Hindlimb muscle (tissue), 1 donor: ENCODE measurements at regions not wholly inside any gene's neighbourhood (a gene's known extent, or its start where the extent isn't known, plus 50 kb on each side); places are given as distances from the start of the nearest gene placed in this dataset.
"Not testable (repeated sequence)": the region's sequence is repeated elsewhere in the genome, so short reads cannot be mapped to it uniquely, and the experiment has no call there.

Experiments used
- DNase-seq: peaks from one replicate; pipeline ENCODE4 v3.0.0-alpha.2; 2013

DNA sequence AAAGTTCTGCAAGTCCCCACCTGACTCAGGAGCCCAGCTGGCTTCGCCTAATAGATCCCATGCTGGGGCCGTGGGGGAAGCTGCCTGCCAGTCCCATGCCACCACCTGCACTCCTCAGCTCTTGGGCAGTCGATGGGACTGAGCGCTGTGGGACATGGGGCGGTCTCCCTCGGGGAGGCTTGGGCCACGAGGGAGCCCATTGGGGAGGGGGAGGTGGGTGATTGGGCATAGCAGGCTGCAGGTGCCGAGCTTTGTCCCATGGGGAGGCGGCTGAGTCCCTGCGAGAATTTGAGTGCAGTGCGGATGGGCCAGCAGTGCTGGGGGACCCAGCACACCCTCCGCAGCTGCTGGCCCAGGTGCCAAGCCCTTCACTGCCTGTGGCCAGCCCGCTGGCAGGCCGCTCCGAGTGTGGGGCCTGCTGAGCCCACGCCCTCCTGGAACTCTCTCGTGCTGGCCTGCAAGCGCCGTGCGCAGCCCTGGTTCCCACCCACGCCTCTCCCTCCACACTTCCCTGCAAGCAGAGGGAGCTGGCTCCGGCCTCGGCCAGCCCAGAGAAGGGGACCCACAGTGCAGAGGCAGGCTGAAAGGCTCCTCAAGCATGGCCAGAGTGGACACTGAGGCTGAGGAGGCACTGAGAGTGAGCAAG, 467.3 kb downstream of the IRS2 start:
- DNase-seq = no peak

DNA sequence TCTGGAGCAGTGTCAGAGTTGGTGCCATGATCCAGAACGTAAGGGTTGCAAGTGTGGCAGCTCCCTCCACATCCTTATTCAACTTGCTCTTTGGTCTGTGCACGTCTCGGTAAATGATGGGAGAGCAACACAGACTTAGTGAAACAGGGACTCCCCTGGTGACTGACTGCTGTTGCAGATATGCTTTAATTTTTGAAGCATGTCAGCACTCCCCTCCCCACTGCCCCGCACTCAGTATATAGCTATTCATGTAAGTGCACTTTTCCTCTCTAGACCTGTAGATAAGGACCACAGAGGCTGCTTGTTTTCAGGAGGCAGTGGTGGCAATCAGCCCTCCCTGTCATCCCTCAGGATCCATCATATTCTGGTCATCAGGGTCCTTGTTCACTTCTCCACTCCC, 470.9 kb downstream of the IRS2 start:
- DNase-seq = no peak

DNA sequence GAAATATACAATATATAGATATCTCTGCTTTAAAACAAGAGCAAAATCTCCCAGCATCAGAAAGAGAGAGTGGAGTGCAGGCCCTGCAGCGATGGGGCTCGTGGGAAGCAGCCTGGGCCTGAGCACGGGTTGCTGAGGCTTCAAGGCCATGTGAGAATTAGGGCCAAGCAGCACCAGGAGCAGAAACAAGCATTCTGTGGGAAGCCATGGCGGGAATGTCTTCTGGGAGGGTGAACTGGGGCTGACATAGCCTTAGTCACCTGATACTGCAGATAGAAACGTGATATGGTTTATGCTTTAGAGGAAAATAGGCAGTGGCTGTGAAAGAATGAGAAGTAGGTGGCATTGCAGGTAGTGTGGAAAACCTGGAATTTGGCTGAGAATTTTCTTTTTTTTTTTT, 472.3 kb downstream of the IRS2 start:
- no peak for DNase-seq

DNA sequence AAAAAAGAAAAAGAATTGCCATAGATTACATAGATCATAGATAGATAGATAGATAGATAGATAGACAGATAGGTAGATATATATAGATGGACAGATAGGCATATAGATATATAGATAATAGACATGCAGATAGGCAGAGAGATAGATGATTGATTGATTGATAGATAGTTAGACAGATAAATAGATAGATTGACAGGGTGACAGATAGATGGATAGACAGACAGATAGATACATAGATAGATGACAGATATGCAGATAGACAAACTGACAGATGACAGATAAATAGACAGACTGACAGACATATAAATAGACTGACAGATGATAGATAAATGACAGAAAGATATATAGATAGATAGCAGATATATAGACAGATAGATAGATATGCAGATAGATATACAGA, 474.0 kb downstream of the IRS2 start:
- no peak for DNase-seq

DNA sequence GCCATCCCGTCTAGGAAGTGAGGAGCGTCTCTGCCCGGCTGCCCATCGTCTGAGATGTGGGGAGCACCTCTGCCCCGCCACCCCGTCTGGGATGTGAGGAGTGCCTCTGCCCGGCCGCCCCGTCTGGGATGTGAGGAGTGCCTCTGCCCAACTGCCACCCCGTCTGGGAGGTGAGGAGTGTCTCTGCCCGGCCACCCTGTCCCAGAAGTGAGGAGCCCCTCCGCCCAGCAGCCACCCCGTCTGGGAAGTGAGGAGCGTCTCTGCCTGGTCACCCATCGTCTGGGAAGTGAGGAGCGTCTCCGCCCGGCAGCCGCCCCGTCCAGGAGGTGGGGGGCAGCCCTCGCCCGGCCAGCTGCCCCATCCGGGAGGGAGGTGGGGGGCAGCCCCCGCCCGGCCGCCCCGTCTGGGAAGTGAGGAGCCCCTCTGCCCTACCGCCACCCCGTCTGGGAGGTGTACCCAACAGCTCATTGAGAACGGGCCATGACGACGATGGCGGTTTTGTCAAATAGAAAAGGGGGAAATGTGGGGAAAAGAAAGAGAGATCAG, 474.9 kb downstream of the IRS2 start:
- not testable (repeated sequence) for DNase-seq

DNA sequence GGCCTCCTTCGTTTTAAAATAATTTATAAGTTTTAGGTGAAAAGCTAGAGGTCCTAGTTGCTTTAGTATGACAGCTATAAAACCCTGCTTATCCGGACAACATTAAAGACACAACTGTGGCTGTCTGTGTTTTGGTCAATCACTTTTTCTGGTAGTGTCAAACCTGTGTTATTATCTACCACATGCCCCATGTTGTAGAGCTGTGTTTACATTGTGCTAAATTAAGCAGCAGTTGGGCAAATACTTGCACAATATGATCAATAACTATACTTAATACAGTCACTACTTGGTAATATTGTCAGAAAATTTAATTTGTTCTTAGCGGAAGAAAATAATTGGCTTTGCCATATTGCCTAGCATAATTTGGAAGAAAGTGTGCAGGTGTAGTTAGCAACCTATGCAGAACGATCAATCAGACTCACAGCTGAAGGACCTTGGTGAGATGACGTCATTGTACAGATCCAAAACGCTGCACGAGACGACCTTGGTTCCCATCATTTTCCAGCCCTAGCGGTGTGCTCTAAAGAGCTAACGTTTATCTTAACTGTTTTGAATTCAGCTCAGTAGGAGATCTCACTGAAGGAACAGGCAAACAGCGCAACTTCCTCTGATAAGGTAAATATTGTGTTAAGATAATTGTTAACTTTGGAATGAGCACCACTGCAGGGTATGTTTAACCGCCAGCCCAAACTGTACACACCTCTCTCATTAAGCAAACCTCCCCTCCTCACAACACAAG, 476.6 kb downstream of the IRS2 start:
- DNase-seq = no peak

DNA sequence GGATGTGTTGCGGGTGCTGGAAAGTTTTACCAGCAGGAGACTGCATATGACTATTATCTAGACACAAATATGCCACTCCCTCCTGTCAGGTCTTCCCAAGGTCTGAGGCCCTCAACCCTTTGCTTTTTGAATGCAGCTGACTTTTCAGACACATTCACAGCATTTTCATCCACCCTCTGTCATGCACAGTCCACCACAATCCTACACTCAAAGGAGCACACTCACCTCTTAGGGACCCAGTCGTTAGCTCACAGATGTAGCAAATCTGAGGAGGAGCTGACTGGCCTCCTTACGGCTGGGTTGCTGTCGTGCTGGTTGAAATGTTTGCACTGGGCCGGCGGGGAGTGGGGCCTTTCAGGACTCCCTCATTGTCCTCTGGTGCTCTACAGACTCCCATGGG, 479.4 kb downstream of the IRS2 start:
- DNase-seq = no peak

DNA sequence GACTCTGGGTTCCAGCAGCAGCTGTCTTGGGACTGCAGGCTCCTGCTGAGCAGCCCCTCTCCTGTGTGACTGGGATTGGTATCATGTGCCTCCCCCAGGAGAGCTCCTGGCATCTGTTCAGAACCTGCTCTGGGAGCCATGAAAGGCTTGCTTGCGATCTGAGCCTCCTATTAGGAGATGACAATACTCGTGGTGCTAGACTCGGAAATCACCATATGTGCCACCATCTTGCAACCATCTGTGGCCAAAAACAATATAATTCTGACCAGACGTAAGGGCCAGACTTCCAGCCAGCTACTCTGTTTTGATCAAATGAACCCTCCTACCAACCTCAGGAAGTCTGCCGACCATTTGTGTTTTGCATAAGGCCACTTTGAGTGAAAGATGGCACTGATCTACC, 484.7 kb downstream of the IRS2 start:
- DNase-seq = no peak

DNA sequence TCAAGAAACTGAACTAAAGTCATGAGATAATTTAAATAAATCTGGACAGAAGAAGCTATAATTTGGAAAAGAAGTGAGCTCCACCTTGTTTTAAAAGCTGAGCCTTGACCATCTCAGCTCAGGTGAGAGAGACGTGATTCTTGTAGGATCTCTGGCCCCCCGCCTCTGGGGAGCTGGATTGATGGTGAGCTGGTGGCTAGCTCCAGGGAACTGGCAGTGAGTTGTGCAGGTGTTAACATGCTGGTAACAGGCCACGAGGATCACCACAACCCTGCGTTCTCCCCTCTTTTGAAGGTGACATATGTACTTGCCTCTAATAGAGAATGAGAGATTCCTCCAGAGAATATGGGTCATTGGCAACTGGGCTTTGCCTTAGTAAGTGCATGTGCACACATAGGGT, 485.1 kb downstream of the IRS2 start:
- DNase-seq = no peak

DNA sequence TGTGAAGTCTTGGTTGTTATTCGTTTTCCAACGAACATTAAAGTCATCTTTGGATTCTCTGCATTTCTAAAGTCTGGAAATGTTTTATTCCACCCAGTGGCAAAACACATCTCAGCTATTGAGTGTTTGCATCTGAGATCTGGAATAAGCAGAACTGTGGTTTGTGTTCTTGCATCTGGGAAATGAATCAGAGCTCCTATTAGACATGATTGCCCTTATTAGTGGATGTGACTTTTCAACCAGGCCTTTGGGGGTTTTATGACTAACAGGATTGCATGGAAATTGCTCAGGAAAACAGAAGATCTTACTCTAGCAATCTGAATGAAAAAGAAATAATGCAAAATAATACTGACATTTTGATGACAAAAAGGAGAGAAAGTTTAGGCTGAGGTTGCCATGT, 488.8 kb downstream of the IRS2 start:
- DNase-seq = no peak

DNA sequence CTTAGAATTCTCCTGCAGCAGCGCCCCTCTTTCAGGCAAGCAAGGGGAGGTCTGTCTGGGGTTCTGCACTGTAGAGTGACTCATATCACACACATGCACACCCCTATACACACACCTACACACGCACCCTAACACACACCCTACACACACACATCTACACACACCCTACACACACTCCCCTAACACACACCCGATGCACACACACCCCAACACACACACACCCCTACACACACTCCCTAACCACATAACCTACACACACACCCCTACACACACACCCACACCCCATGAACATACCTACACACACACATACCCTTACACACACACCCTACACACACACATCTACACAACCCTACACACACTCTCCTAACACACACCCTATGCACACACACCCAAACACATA, 493.2 kb downstream of the IRS2 start:
- DNase-seq = no peak

DNA sequence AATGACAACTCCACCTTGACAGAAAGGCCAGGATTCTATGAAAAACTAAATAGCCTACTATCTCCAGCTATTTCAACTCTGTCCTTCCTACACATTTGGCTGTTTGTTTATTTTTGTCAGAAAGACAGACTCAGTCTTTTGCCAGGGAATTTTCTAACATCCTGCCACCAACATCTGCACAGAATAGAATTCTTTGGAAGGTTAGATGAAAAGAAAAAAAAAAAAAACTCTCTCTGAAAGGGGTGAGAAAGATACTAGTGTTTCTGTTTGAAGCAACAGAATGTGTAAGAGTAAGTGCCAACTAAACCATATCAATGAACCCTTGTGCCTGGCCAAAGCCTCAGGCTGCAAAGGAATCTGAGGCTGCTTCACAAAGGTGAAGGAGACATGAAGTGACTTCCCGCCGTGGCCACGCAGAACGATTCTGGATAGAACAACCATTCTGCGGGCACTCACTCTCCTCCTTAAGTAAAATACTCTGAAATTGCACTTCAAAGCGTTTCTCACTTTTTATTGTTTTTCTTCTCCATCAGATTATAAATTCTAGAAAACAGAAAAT, 498.2 kb downstream of the IRS2 start:
- no peak for DNase-seq

DNA sequence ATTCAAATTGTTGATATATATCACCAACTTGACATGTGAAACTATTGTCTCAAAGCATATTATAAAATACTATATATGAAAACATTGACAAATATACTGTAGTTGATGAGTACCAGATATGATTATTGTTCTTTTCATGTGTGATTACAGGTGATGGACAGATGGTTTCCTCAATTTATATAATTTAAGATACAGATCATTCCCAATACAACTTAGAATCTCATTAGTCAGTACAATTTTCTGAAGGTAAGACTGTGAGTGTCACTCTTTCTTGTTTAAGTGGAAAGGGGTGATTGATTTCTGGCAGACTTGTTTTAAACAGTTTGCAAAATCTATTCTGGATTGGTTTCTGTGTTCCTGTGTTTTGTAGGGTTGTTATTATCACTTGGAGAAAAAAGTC, 498.8 kb downstream of the IRS2 start:
- DNase-seq = no peak

DNA sequence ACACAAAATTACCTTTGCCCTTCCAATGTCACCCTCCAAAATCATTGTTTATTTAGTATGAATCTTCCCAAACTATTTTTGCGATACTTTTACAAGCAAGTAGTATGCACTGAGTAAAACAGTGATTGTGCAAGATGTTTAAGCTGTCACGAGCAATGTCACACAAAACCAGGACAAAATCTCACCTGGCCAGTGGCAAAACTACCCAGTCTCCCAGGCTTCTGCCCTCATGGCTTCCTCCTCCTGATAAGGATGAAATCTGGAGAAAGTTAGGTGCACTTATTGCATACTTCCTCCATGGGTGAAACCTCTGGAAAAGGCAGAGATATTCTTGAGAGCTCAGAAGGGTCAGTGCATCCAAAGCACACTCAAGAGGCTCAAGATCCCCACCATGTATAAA, 500.8 kb downstream of the IRS2 start:
- DNase-seq = no peak

DNA sequence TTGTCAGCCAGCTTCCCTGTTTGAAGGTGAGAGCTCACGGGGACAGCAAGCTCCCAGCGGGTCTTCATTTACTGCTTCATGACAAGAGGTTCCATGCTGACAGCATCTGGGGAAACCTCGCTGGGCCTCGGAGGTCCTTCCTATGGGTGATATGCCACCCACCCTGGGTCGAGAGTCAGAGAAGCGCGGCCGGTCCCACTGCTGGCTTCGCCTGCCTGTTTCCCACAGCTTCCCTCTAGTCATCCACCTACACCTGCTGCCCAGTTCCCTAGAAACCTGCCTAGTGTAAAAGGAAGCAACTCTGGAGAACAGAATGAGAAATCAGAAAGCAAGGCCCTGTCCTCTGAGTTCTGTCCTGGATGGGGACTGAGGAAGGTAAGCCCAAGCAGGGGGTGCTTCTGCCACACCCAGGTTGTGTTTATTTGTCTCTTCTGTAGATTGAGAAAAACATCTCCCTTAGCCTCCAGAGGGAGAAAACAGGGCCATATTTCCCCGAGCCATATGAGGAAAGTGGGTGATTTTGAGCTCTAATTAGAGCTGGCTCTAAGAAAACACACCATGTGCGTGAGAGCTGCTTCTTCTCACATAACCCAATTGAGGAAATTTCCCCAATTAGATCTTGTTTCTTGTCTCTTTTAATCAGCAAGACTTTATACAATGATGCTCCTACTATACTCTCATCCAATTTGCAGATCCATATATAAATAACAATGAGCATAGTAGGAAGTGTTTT, 504.3 kb downstream of the IRS2 start:
- no peak for DNase-seq

DNA sequence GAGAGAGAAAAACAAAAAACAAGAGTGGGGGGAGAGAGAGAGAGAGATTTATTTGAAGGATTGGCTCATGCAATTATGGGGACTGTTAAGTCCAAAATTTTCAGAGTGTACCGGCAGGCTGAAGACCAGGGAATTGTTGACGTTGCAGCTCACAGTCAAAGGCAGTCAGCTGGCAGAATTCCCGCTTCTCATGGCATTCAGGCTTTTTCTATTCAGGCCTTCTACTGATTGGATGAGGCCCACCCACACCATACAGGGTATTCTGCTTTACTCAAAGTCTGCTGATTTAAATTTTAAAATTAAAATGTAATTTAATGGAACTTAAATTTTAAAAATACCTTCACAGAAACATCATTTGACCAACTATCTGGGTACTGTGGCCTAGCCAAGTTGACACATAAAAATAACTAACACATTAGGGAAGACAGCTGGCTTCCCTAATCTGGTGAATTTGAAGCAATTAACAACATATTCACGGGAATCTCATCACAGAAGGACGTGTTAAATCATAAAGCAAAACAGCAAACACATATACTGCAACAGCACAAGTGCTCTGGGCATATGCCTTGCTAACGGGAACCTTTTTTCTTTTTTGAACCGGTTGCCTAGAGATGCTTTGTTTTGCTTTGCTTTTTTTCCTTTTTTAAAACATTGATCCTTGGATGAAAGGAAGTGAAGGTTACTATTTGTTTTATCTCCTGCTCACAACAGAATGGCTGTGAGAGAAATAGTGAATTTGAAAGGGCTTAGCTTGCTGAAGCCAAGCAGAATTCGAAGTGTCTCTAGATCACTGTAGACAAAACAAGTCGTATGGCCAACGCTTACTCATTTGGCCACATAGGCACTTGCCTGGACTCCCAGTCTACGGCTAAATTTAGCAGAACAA, 505.1 kb downstream of the IRS2 start:
- DNase-seq = no peak

DNA sequence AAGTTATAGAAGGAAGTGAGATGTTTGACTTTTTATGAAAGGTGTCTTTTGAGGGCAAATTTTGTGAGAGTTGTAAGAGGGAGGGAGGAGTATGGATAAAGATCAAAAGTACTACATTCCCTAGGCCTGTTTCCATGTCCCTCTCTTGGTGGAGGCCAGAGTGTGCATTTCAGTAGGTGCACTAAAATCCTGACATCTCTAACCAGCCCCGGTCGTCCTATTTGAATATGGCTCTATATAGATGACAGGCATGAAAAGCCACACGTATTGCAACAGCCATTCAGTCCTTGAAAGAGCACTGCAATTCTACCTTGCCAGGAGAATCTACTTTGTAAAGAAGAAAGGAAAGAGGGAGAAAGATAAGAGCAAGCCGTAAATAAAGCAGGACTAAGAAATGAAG, 510.1 kb downstream of the IRS2 start:
- no peak for DNase-seq

DNA sequence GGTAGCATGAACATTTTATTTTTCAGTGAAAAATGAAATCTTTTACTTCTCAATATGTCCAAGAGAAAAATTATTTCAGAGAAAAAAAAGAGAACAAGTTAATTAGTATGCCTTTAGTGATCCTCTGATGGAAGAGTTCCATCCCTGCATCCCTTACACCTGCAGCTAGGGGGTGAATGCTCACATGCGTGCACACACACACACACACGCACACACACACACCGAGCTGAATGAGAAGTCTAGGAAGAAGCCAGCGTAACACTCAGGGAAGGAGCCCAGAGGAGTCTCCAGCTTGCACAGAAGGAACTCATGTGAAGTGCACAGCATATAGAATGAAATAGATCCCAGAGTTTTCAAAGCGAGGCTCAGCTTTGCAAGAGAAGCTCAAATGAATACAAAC, 510.5 kb downstream of the IRS2 start:
- no peak for DNase-seq

DNA sequence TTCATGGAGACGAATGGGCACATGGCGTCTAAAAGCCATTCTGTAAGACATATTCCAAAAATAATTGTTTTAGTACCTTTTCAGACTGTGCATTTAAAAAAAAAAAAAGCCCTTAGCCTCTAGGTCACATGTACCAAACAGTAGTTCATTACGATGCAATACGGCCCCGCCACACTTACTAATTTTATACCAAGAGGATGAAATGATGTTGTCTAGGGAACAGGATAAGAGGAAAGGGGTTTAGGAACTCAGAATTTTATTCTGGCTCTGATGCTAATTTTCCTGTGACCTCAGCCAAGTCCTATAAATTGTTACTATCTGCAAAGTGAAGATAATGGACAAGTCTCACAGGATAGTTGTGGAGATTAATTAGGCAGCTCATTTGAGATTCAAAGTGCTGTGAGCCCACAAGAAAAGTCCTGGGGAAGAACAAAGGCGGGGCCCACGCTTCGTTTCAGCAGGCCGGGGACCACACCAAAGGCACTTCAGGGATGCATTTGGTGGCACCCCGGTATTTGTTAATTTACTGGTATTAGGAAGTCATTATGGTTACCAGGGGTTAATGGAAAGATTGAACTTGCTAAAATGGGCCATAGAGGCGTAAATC, 511.1 kb downstream of the IRS2 start:
- no peak for DNase-seq

DNA sequence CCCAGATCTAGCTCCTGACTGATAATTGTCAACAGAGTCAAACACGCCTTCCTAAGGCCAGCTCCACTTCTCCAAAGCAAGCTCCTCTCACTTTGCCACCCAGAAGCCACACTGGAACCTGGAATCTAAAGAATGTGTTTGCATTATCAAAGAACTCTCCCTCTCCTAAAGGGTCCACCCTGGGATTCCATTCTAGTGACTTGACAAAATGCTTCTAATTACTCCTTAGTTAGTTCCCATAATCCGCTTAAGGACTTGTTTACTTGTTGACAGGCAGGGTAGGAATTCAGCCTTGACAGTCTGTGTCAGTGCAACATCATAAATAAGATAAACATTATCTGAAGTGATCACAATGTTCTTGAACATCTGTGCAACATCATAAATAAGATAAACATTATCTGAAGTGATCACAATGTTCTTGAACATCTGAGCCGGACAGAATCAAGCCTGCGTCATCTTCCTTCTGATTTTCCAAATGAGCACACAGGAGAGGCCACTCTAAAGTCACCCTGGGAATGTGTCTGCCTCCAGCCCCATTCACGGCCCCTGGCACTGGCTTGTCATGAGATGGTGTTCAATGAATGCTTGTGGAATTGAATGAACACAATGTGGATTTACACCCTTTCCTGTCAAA, 512.1 kb downstream of the IRS2 start:
- DNase-seq = no peak

DNA sequence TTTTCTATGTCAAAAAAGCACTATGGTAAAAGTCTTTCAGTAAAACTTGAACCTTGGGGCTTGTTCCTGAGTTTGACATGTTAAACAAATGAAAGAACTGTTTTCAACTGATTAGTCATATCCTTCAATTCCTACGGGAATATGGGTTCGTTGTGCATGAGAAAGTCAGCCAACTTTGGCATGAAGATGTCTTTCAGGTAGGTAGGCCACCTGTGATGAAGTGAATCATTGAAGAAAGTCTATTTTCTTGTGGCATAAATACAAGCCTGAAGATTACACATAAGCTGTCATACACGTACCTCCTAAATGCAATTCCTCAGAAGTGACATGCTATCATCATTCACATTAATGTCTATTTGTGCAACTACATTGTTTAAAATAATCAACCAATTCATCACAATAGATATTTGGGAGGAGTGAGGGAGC, 513.0 kb downstream of the IRS2 start:
- DNase-seq = no peak
